Endothelial cell of umbilical vein (primary cell): ENCODE measurements at regions not wholly inside any gene's neighbourhood (a gene's known extent, or its start where the extent isn't known, plus 50 kb on each side); places are given as distances from the start of the nearest gene placed in this dataset.

Source experiments
- BruUV-seq: library from RNA; stranded (reverse); fragments of 400-500 nt; replicated peaks from 2 replicates; lab custom pipeline; 2021; lab: Mats Ljungman, UMichigan
- CTCF ChIA-PET: fragments of 300-600, 350-600 bp; sonication (Branson Sonifier 250); formaldehyde crosslinking; loops from one replicate; lab custom pipeline; 2021; ENCODE audit warnings: antibody characterized with exemption, inconsistent platforms; lab: Charles Lee
- POLR2A ChIA-PET: fragments of 300-600, 350-600 bp; sonication (Branson Sonifier 250); formaldehyde crosslinking; loops from one replicate; lab custom pipeline; 2021; ENCODE audit warnings: antibody characterized with exemption, inconsistent platforms; lab: Charles Lee
- DNase-seq: peaks from one replicate; pipeline ENCODE4 v3.0.0-alpha.2; 2011; ENCODE audit warnings: low read depth, low spot score
- FAIRE-seq: peaks from 2 replicates; lab custom pipeline; 2011; peaks lifted over from hg19 to GRCh38; lab: Jason Lieb, UNC
- H2AFZ ChIP-seq: 2 replicates; pipeline ENCODE4 v1.6.0; 2012; ENCODE audit warnings: low read depth, low read length, control low read depth, inconsistent platforms
- H3K27ac ChIP-seq: 2 replicates; pipeline ENCODE4 v1.5.1; 2011; ENCODE audit warnings: low read depth, mild to moderate bottlenecking, control low read depth, low read length, moderate library complexity; ENCODE audit not compliant: insufficient read depth
- H3K27me3 ChIP-seq, 2 experiments: 2 replicates each; pipeline versions ENCODE4 v1.6.0 to v1.6.1; 2011; ENCODE audit warnings: low read length in 2 of 2, mixed read lengths in 1 of 2; ENCODE audit not compliant: control insufficient read depth in 2 of 2, insufficient read depth in 2 of 2
- H3K36me3 ChIP-seq, 2 experiments: 2 replicates in 1 of 2; 3 replicates in 1 of 2; pipeline ENCODE4 v1.5.1; 2011; ENCODE audit warnings: low read length in 2 of 2, mild to moderate bottlenecking in 1 of 2, moderate library complexity in 1 of 2; ENCODE audit not compliant: control insufficient read depth in 2 of 2, insufficient read depth in 2 of 2; ENCODE audit errors: extremely low read depth in 1 of 2
- H3K4me1 ChIP-seq: 3 replicates; pipeline ENCODE4 v1.5.1; 2011; ENCODE audit warnings: mild to moderate bottlenecking, low read length; ENCODE audit not compliant: control insufficient read depth, insufficient read depth; ENCODE audit errors: extremely low read depth
- H3K4me2 ChIP-seq: 2 replicates; pipeline ENCODE4 v1.6.1; 2011; ENCODE audit warnings: low read length, control low read depth, mixed read lengths; ENCODE audit not compliant: insufficient read depth
- H3K4me3 ChIP-seq, 3 experiments: fragments of 200-600 bp in 1 of 3; sonication (generic), shearing (Covaris generic) in 1 of 3; replicated peaks in 1 of 3; 2 replicates each; pipeline ENCODE4 v1.5.1; 2011 to 2016; ENCODE audit warnings: control low read depth in 3 of 3, low read length in 3 of 3, mild to moderate bottlenecking in 2 of 3, inconsistent platforms in 1 of 3, low read depth in 1 of 3, moderate library complexity in 1 of 3; ENCODE audit not compliant: insufficient read depth in 1 of 3
- H3K79me2 ChIP-seq: 2 replicates; pipeline ENCODE4 v1.6.0; 2012; ENCODE audit warnings: low read length, inconsistent platforms; ENCODE audit not compliant: control insufficient read depth, insufficient read depth
- H3K9ac ChIP-seq: replicated peaks from 2 replicates; pipeline ENCODE3; 2011; ENCODE audit warnings: low read length, control low read depth; ENCODE audit not compliant: insufficient read depth; ENCODE audit errors: extremely low read depth
- H3K9me1 ChIP-seq: replicated peaks from 3 replicates; pipeline ENCODE4 v1.6.0; 2011; ENCODE audit warnings: mild to moderate bottlenecking, low read length; ENCODE audit not compliant: control insufficient read depth, insufficient read depth; ENCODE audit errors: extremely low read depth
- H3K9me3 ChIP-seq: replicated peaks from 2 replicates; pipeline ENCODE4 v1.5.1; 2012; ENCODE audit warnings: low read length, inconsistent platforms; ENCODE audit not compliant: control insufficient read depth, insufficient read depth
- H4K20me1 ChIP-seq: replicated peaks from 2 replicates; pipeline ENCODE3; 2011; ENCODE audit warnings: mild to moderate bottlenecking, low read length; ENCODE audit not compliant: control insufficient read depth, insufficient read depth; ENCODE audit errors: extremely low read depth
- CTCF ChIP-seq, 2 donors: IDR thresholded peaks; 1 replicate in 1 of 2; 2 replicates in 1 of 2; pipeline ENCODE4 v1.5.1; 2011; ENCODE audit warnings: low read length in 2 of 2, mild to moderate bottlenecking in 2 of 2, moderate library complexity in 2 of 2, control low read depth in 1 of 2, inconsistent platforms in 1 of 2, low read depth in 1 of 2; ENCODE audit not compliant: insufficient read depth in 1 of 2; ENCODE audit errors: extremely low read depth in 1 of 2
- EZH2 ChIP-seq: IDR thresholded peaks from 2 replicates; pipeline ENCODE4 v1.6.1; 2012; ENCODE audit warnings: borderline replicate concordance, low read depth, mild to moderate bottlenecking, moderate library complexity, low read length, inconsistent platforms; ENCODE audit not compliant: severe bottlenecking
- FOS ChIP-seq: IDR thresholded peaks from 2 replicates; pipeline ENCODE4 v1.6.1; 2011; ENCODE audit warnings: mild to moderate bottlenecking, low read length, moderate library complexity, borderline replicate concordance; ENCODE audit not compliant: insufficient read depth
- GATA2 ChIP-seq: IDR thresholded peaks from 2 replicates; pipeline ENCODE4 v1.7.0; 2011; ENCODE audit warnings: low read depth, mild to moderate bottlenecking, moderate library complexity, mixed read lengths, low read length; ENCODE audit not compliant: insufficient read length, insufficient read depth
- JUN ChIP-seq: IDR thresholded peaks from 2 replicates; pipeline ENCODE4 v1.6.1; 2011; ENCODE audit warnings: borderline replicate concordance, low read depth; ENCODE audit not compliant: insufficient read length, insufficient read depth
- MAX ChIP-seq: IDR thresholded peaks from 2 replicates; pipeline ENCODE4 v1.6.1; 2011; ENCODE audit not compliant: insufficient read depth, insufficient read length
- MYC ChIP-seq: IDR thresholded peaks from one replicate; pipeline ENCODE4 v1.6.1; 2011; ENCODE audit warnings: mild to moderate bottlenecking, low read depth, low read length
- POLR2A ChIP-seq: IDR thresholded peaks from 2 replicates; pipeline ENCODE4 v1.6.1; 2012; ENCODE audit warnings: low read depth, mild to moderate bottlenecking, control low read depth, low read length
- POLR2AphosphoS5 ChIP-seq: IDR thresholded peaks from 2 replicates; pipeline ENCODE4 v1.6.1; 2012; ENCODE audit warnings: low read depth, mild to moderate bottlenecking, control low read depth, low read length, moderate library complexity; ENCODE audit not compliant: insufficient read depth
- dilution Hi-C: fragments of 300-500 bp; cut with MboI; formaldehyde crosslinking; loops from one replicate; pipeline ENCODE4 v1.15.0; 2019; ENCODE audit warnings: low sequenced_read_pairs; ENCODE audit not compliant: extremely low pct_ligation_motif_present
- intact Hi-C: fragments of 100-400 bp; cut with micrococcal nuclease; formaldehyde crosslinking; loops from one replicate; pipeline ENCODE4 v1.10.0; 2022

GRCh38 chr9:7500521-7500920, 299.1 kb downstream of the DMAC1 start:
- no peaks in the 10 kb centered on the region for H3K36me3 ChIP-seq
- no peaks in the 10 kb centered on the region for H3K27me3 ChIP-seq
- CTCF ChIA-PET: no interaction called here
- H3K9me1 ChIP-seq: no peaks in the 10 kb centered on the region
- H3K27ac ChIP-seq: no peak overlapping the region
- no peak overlapping the region for H3K4me2 ChIP-seq
- no peaks in the 10 kb centered on the region for H3K79me2 ChIP-seq
- FAIRE-seq (no peak), DNase-seq (no peak)
- H4K20me1 ChIP-seq: no peaks in the 10 kb centered on the region
- H3K9me3 ChIP-seq: no peaks in the 10 kb centered on the region
- no TSS peak for BruUV-seq
- POLR2A ChIA-PET: no interaction called here
- dilution Hi-C loops: no loop called here
- H3K4me1 ChIP-seq: no peaks in the 10 kb centered on the region
- H2AFZ ChIP-seq: no peak overlapping the region
- no peak overlapping the region for H3K4me3 ChIP-seq
- H3K9ac ChIP-seq: no peak overlapping the region
- TF ChIP-seq MYC (no peak), POLR2A (no peak), EZH2 (no peak), FOS (no peak), MAX (no peak), GATA2 (no peak), CTCF (IDR thresholded peaks at IDR 0.05; ENCODE audit: extremely low read depth in 1 of 2, insufficient read depth in 1 of 2, low read depth in 1 of 2, low read length in 2 of 2) (no peak), JUN (no peak), POLR2AphosphoS5 (no peak)
- intact Hi-C loops: no loop called here
